OCI-LY3 (cell line): ENCODE measurements at regions not wholly inside any gene's neighbourhood (a gene's known extent, or its start where the extent isn't known, plus 50 kb on each side); places are given as distances from the start of the nearest gene placed in this dataset.

Experiments used
- H2AFZ ChIP-seq: fragments of 200-600, 300-600 bp; shearing (Covaris generic); 2 replicates; pipeline ENCODE4 v1.6.0; 2014; ENCODE audit warnings: antibody characterized with exemption, low read depth, low read length
- H3K27ac ChIP-seq: fragments of 200-600, 300-600 bp; sonication (generic); 2 replicates; pipeline ENCODE4 v1.5.1; 2014; ENCODE audit warnings: mild to moderate bottlenecking, low read length, moderate library complexity, mixed read lengths
- H3K27me3 ChIP-seq: fragments of 200-600, 300-600 bp; sonication (generic); 2 replicates; pipeline ENCODE4 v1.6.1; 2014; ENCODE audit warnings: low read depth, low read length, mixed read lengths
- H3K36me3 ChIP-seq: fragments of 200-600, 300-600 bp; sonication (generic); replicated peaks from 2 replicates; pipeline ENCODE3; 2014; ENCODE audit warnings: low read depth, low read length, mixed read lengths
- H3K4me1 ChIP-seq: fragments of 300-600, 200-600 bp; sonication (generic); 2 replicates; pipeline ENCODE4 v1.6.1; 2014; ENCODE audit warnings: low read length, mixed read lengths
- H3K4me2 ChIP-seq: fragments of 200-600, 300-600 bp; sonication (generic); 2 replicates; pipeline ENCODE4 v1.6.1; 2014; ENCODE audit warnings: low read length, mixed read lengths
- H3K4me3 ChIP-seq: fragments of 300-600, 200-600 bp; sonication (generic); 2 replicates; pipeline ENCODE4 v1.5.1; 2014; ENCODE audit warnings: antibody characterized with exemption, mild to moderate bottlenecking, low read length, moderate library complexity
- H3K79me2 ChIP-seq: fragments of 300-600, 200-600 bp; shearing (Covaris generic); 2 replicates; pipeline ENCODE4 v1.6.1; 2014; ENCODE audit warnings: mild to moderate bottlenecking, low read length, mixed read lengths
- H3K9ac ChIP-seq: fragments of 300-600, 200-600 bp; shearing (Covaris generic); 2 replicates; pipeline ENCODE4 v1.6.0; 2014; ENCODE audit warnings: mild to moderate bottlenecking, low read length, moderate library complexity
- H3K9me3 ChIP-seq: fragments of 200-600, 300-600 bp; shearing (Covaris generic); 2 replicates; pipeline ENCODE4 v1.6.1; 2014; ENCODE audit warnings: low read length, mixed read lengths; ENCODE audit not compliant: insufficient read depth
- H4K20me1 ChIP-seq: fragments of 200-600, 300-600 bp; sonication (generic); 2 replicates; pipeline ENCODE4 v1.6.1; 2016; ENCODE audit warnings: low read length, mixed read lengths; ENCODE audit not compliant: insufficient read depth
- EZH2phosphoT487 ChIP-seq: fragments of 200-600 bp; shearing (Covaris generic); IDR thresholded peaks from 2 replicates; pipeline ENCODE4 v1.6.1; 2018; ENCODE audit warnings: antibody characterized with exemption, mixed run types, low read depth
- TF ChIP-seq, protein P1 (sequence below): fragments of 200-600, 300-600 bp; sonication (generic); IDR thresholded peaks from 2 replicates; pipeline ENCODE4 v1.5.1; 2014; ENCODE audit warnings: antibody characterized with exemption, low read length, low read depth

DNA sequence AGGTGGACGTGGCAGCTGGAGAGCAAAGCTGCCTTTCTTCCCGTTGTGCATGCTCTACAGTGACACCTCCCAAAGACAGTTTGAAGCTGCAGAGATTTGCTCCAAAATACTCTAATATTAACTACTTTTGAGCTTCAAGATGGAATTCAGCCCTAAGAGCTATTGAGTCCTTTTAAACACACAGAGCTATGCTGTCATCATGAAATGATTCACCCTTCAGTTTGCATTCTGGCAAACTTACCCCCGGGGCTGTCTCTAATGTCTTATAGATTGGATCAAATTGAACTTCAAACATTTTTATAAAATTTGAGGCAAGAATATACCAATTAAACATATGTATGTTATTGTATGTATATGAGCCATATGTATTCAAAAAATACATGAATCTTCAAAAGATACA lies 110.7 kb upstream of the EFEMP1 start:
- H3K36me3 ChIP-seq: no peaks in the 10 kb centered on the region
- no peaks in the 10 kb centered on the region for H3K4me1 ChIP-seq
- H3K4me2 ChIP-seq: no peak overlapping the region
- no peak overlapping the region for H3K9ac ChIP-seq
- H3K79me2 ChIP-seq: no peaks in the 10 kb centered on the region
- no peak overlapping the region; the same call in 1 of the 2 replicates for H2AFZ ChIP-seq
- no peaks in the 10 kb centered on the region for H4K20me1 ChIP-seq
- H3K4me3 ChIP-seq: no peak overlapping the region
- no peaks in the 10 kb centered on the region for H3K27me3 ChIP-seq
- TF ChIP-seq, protein P1, sequence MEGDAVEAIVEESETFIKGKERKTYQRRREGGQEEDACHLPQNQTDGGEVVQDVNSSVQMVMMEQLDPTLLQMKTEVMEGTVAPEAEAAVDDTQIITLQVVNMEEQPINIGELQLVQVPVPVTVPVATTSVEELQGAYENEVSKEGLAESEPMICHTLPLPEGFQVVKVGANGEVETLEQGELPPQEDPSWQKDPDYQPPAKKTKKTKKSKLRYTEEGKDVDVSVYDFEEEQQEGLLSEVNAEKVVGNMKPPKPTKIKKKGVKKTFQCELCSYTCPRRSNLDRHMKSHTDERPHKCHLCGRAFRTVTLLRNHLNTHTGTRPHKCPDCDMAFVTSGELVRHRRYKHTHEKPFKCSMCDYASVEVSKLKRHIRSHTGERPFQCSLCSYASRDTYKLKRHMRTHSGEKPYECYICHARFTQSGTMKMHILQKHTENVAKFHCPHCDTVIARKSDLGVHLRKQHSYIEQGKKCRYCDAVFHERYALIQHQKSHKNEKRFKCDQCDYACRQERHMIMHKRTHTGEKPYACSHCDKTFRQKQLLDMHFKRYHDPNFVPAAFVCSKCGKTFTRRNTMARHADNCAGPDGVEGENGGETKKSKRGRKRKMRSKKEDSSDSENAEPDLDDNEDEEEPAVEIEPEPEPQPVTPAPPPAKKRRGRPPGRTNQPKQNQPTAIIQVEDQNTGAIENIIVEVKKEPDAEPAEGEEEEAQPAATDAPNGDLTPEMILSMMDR: no peak
- TF ChIP-seq EZH2phosphoT487: no peak
- no peak overlapping the region for H3K27ac ChIP-seq
- H3K9me3 ChIP-seq: no peaks in the 10 kb centered on the region

DNA sequence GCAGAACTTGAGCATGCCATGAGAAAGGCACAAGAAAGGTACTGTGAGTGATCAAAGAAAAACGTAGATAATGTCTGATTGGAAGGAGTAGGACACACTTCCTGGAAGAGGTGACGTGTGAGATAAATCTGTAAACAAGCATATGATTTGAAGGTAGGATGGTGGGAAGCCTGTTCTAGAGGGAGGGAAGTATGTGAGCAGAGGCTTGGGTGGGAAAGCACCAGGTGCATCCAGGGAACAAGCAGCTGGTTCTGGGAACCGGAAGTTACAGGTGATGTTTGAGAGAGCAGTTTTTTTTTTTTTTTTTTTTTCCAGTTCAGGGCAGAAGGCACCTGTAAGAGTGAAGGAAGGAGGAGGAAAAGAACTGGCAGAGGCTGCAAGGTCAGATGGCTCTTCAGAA lies 116.6 kb upstream of the EFEMP1 start:
- H3K36me3 ChIP-seq: no peaks in the 10 kb centered on the region
- no peaks in the 10 kb centered on the region for H3K9me3 ChIP-seq
- no peak overlapping the region for H3K4me2 ChIP-seq

DNA sequence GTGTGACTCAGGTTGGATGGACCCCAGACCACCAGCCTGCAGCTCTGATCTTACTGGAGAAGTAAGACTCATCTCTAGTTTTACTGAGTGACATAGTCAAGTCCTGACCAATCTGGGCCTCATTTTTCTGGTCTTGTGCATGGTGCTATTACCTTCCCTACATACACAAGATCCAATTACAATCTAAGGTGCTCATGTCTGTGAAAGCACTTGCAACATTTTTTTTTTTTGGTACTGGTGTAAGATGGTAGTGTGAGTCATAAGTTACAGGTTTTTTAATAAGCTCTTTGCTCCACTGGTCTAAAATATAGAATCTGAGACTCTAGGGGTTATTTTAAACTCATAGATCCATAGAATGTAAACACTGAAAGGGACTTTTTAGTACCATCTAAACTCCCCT lies 117.3 kb upstream of the EFEMP1 start:
- H3K4me3 ChIP-seq: no peak overlapping the region
- H3K79me2 ChIP-seq: no peaks in the 10 kb centered on the region
- H3K9me3 ChIP-seq: no peaks in the 10 kb centered on the region
- H3K9ac ChIP-seq: no peak overlapping the region
- H3K27ac ChIP-seq: no peak overlapping the region
- H3K36me3 ChIP-seq: no peaks in the 10 kb centered on the region
- no peaks in the 10 kb centered on the region for H4K20me1 ChIP-seq
- H3K27me3 ChIP-seq: no peaks in the 10 kb centered on the region
- TF ChIP-seq, protein P1: no peak
- TF ChIP-seq EZH2phosphoT487: no peak
- H3K4me1 ChIP-seq: no peaks in the 10 kb centered on the region
- no peak overlapping the region for H3K4me2 ChIP-seq
- no peak overlapping the region for H2AFZ ChIP-seq

More for the DNA sequence above, 116.6 kb upstream of the EFEMP1 start:
- Histone ChIP-seq H3K79me2 (no peaks in the 10 kb centered on the region), H3K9ac (no peak overlapping the region), H4K20me1 (no peaks in the 10 kb centered on the region), H3K27ac (no peak overlapping the region), H3K4me1 (no peaks in the 10 kb centered on the region), H3K4me3 (no peak overlapping the region), H3K27me3 (no peaks in the 10 kb centered on the region), H2AFZ (no peak overlapping the region)
- TF ChIP-seq, protein P1: no peak
- no peak for TF ChIP-seq EZH2phosphoT487

DNA sequence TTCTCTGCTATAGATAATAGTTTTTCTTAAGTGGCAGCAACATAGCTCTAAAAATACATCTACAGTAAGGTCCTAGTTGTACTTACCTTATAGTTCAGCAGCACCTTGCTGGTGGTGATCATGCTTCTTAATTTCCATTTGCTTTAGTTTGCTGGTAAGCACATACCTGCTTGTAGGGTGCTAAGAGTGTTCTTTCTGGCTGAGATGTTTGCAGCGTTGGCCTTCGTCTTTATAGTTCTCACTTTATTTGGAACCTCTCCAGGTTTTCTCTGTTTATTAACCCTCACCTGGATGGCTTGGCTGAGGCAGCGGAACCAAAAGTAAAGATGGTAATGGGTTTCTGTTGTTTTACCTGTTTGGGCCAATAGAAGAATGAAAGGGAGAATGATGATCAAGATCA lies 123.6 kb upstream of the EFEMP1 start:
- H3K4me3 ChIP-seq: no peak overlapping the region
- H3K4me1 ChIP-seq: no peaks in the 10 kb centered on the region
- H4K20me1 ChIP-seq: no peaks in the 10 kb centered on the region
- no peak overlapping the region for H3K4me2 ChIP-seq
- no peaks in the 10 kb centered on the region for H3K79me2 ChIP-seq
- no peak overlapping the region for H2AFZ ChIP-seq
- no peak overlapping the region for H3K27ac ChIP-seq
- H3K27me3 ChIP-seq: no peaks in the 10 kb centered on the region
- H3K9me3 ChIP-seq: no peaks in the 10 kb centered on the region
- H3K9ac ChIP-seq: no peak overlapping the region
- TF ChIP-seq, protein P1: no peak
- TF ChIP-seq EZH2phosphoT487: no peak
- no peaks in the 10 kb centered on the region for H3K36me3 ChIP-seq
